PC-3 (cell line): ENCODE measurements at regions not wholly inside any gene's neighbourhood (a gene's known extent, or its start where the extent isn't known, plus 50 kb on each side); places are given as distances from the start of the nearest gene placed in this dataset.

Experiments used
- CTCF ChIP-seq: fragments of 300-600 bp; sonication (generic); conservative IDR thresholded peaks from 2 replicates; pipeline ENCODE4 v1.5.1; 2017; ENCODE audit warnings: antibody characterized with exemption, low read depth, mild to moderate bottlenecking, low read length
- EZH2 ChIP-seq: fragments of 300-600 bp; sonication (generic); IDR thresholded peaks from one replicate; pipeline ENCODE4 v1.6.1; 2017; ENCODE audit warnings: antibody characterized with exemption, mild to moderate bottlenecking, low read length; ENCODE audit not compliant: unreplicated experiment
- EZH2phosphoT487 ChIP-seq: fragments of 300-600 bp; sonication (generic); IDR thresholded peaks from 2 replicates; pipeline ENCODE4 v1.6.1; 2018; ENCODE audit warnings: mild to moderate bottlenecking, antibody characterized with exemption, low read length, borderline replicate concordance

- no peak for TF ChIP-seq CTCF
- TF ChIP-seq EZH2phosphoT487, result no peak
- TF ChIP-seq EZH2, result no peak
Observed at GRCh38 chrX:65136424-65136823, 160.2 kb upstream of the ZC4H2 start.
